Right cardiac atrium (tissue), 5 donors: ENCODE measurements at regions not wholly inside any gene's neighbourhood (a gene's known extent, or its start where the extent isn't known, plus 50 kb on each side); places are given as distances from the start of the nearest gene placed in this dataset.
"Not testable (repeated sequence)": the region's sequence is repeated elsewhere in the genome, so short reads cannot be mapped to it uniquely, and the experiment has no call there.

Experiments used
- ATAC-seq, 2 donors: fragments of 200-7000 bp; cut with Tn5 transposase; one replicate each; pipeline versions ENCODE4 v1.8.0 to v1.9.1; 2020; ENCODE audit warnings: moderate library complexity in 2 of 2, mild to moderate bottlenecking in 1 of 2
- DNase-seq, 3 donors: peaks; one replicate each; pipeline ENCODE4 v3.0.0-alpha.2; 2020
- H3K27ac ChIP-seq: one replicate; pipeline ENCODE4 v1.5.1; 2013; ENCODE audit warnings: mild to moderate bottlenecking, low read length, control low read depth, moderate library complexity
- H3K27me3 ChIP-seq: one replicate; pipeline ENCODE4 v1.6.1; 2013; ENCODE audit not compliant: control insufficient read depth, insufficient read depth
- H3K4me1 ChIP-seq: one replicate; pipeline ENCODE4 v1.6.1; 2013; ENCODE audit warnings: low read length; ENCODE audit not compliant: control insufficient read depth, insufficient read depth
- H3K4me3 ChIP-seq: one replicate; pipeline ENCODE4 v1.5.1; 2013; ENCODE audit warnings: low read length, control low read depth
- H3K9me3 ChIP-seq: one replicate; pipeline ENCODE4 v1.6.1; 2013; ENCODE audit warnings: low read length; ENCODE audit not compliant: control insufficient read depth
- WGBS: extraction: QIAGEN DNeasy Blood & Tissue Kit; methylation state at CpG from one replicate; pipeline ENCODE4 v1.1.7; 2013; 5-methylcytosine and 5-hydroxymethylcytosine counted together
- intact Hi-C, 4 donors: fragments of 100-400 bp; cut with DNase I; formaldehyde crosslinking; loops; one replicate each; pipeline versions ENCODE4 v1.11.0 to v1.14.0; 2022 to 2023
- donor health status: healthy with polysubstance abuse.
- donor health status: DM: no; HTN: yes; CAD: no.
- donor health status: DM: no; HTN: no; CAD: no.
- donor health status: DM: no; HTN: yes; CAD: no; lungs with severe emphysema.
- donor health status: DM: yes; HTN: yes; CAD: no.

DNA sequence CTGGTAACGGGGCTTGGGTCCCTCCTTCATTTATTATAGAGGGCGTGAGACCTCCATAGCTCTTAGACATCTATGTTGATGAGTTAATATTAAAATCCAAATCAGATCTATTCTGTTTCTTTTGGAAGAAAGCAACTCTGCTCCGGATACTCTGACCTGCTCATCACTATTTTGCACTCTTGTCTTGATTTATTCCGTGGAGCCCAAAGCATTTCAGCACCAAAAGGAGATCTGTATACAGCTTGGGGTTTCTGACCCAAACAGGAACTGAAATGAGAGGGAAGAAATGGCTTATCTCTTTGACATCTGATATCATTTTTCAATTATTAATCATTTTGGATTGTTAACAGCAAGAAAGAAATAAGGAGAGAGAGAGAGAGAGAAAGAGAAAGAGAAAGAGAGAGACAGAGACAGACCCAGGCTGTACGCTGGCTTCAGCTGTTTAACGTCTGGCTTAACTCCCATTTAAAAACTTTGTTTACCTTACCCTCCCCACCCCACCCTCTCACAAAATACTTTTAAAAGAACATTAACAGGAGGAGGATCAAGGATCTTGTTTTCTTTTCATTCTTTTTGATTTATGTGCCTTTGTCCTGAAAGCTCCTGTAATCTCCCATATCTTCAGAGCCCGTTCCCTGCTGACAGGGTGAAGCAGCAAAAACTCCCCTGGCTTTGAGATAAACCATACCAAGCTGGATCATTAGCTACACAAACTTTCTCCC is 231.4 kb upstream of the TUT7 start:
- H3K27me3 ChIP-seq = no peaks in the 10 kb centered on the region
- ATAC-seq (peak; percentile 51 to 54), DNase-seq (no peak)
- peak overlapping the region; percentile 23 for H3K4me3 ChIP-seq
- H3K27ac ChIP-seq = no peak overlapping the region
- 39% methylated on average over 7 of the region's 7 CpGs for WGBS
- intact Hi-C loops = no loop called here
- H3K4me1 ChIP-seq = no peaks in the 10 kb centered on the region
- H3K9me3 ChIP-seq = no peaks in the 10 kb centered on the region

DNA sequence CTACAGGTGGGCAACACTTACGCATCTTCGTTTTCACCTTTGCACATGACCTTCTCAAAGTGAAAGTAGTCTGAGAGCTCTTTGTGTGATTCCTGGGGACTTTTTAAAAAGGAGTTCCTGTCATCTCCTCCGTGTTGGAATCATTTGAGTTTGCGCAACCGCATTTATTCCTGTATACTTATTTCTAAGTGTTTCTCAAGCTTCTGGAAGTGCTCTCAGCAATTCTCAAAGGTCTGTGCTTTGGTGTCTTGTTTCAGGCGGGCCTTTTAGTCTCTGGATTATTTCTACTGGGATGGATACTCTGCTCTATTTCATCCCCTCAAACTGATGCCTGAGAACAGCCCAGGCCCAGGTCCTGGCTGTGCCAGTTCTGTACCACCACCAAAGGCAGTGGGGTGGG is 226.5 kb upstream of the TUT7 start:
- DNase-seq (no peak), ATAC-seq (no peak)
- 77% methylated on average over 6 of the region's 6 CpGs for WGBS
- no peaks in the 10 kb centered on the region for H3K27me3 ChIP-seq
- no peak overlapping the region for H3K27ac ChIP-seq
- H3K4me1 ChIP-seq = no peaks in the 10 kb centered on the region
- H3K9me3 ChIP-seq = no peaks in the 10 kb centered on the region
- intact Hi-C loops = no loop called here
- H3K4me3 ChIP-seq = no peak overlapping the region

DNA sequence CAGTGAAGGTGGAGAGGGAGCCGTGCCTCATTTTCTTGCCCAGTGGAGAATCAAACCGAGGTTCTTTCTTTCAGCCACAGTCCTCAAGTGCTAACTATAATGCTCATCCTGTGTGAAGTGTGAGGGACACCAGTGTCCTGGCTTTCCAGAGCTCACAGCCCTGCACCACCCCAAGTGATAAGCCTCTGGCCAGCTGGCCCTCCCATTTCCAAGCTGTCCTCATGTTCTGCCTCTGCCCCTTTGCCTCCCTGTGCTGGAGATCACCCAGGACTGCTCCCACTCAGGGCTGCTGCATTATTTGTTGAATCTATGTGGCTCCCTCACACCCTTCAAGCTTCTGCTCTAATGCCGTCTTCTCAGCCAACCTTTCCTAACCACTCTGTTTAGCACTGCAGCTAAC is 224.5 kb upstream of the TUT7 start:
- 76% methylated on average over 3 of the region's 3 CpGs for WGBS
- intact Hi-C loops = no loop called here
- Histone ChIP-seq H3K9me3 (no peaks in the 10 kb centered on the region), H3K27me3 (no peaks in the 10 kb centered on the region), H3K4me3 (no peak overlapping the region), H3K27ac (no peak overlapping the region), H3K4me1 (no peaks in the 10 kb centered on the region)
- no peak for ATAC-seq
- peak in 1 of 3 donors; percentile 52 for DNase-seq

DNA sequence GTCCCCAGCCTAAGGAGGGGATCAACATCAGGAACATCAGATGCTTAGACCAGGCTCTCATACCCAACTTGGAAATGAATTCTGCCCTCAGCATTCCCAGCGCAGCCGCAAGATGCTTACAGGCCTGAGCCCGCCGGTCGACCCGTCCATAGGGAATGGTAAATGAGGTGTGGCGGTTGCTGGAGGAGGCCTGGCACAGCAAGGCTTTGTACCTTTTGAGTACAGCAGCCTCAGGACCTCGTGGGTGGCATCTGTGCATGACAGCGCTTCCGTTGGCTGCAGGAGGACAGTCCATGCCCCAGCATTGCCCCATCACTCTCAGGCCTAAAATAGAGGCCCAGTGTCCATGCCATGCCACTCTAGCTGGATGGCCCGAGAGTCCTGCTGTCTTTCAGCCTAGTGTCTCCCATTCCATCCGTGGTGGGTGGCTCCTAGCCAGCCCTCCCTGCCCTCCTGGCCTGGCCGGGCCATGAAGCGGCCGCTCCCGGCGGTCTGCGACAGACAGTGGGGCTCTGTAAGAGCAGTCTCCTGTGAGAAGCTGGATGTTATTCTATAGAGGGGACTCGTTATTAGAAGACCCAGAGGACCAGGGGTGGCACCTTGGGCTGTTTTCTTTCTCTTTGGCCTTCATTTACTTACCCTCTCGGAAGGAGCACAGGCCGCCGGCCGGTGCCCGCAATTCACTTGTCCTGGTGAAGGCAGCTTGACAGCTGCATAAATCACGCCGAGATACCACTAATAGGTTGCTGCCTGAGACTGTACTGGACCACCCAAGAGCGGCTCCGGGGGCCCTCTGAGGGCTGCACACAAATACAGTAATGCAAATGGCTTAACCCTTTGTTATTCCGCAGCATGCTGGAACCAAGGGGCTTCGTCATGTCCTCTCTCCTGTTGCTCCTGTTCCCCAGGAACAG is 223.5 kb upstream of the TUT7 start:
- intact Hi-C loops = no loop called here
- no peak overlapping the region for H3K27ac ChIP-seq
- no peaks in the 10 kb centered on the region for H3K9me3 ChIP-seq
- H3K27me3 ChIP-seq = no peaks in the 10 kb centered on the region
- DNase-seq (peak in 1 of 3 donors; percentile 35), ATAC-seq (no peak)
- H3K4me1 ChIP-seq = no peaks in the 10 kb centered on the region
- 86% methylated on average over 30 of the region's 30 CpGs for WGBS
- H3K4me3 ChIP-seq = no peak overlapping the region

DNA sequence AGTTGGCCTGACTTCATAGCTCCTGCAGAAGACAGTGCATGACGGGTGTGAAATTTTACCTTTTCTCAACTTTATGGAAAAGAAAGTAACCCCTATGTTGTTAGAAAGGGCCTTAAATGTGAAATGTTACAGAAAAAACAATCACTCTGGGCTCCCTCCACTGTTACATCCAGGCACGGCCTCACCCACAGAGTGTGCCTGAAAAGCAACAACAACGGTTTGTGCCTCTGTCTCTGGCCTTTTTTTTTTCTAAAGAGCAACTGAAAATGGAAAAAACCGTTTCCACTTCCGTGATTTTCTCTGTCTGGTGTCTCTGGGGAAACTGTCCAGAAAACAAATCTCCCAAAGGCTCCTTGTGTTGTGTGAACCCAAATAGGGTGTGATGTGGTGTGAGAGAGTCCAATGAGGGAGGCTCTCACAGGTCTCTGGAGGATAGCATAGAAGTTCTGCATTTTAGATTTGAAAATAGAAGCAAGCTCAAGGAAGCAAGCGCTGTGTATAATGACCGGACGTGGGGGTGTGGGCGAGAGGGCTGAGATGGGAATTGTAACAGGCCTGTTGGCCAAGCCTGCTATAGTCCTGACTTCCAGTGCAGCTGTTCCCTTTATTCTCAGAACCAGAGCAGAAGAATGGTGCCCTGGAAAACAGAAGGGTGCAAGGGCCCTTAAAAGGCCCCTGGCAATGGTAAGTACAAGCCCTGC is 221.8 kb upstream of the TUT7 start:
- H3K27ac ChIP-seq = peak overlapping the region; percentile 58
- WGBS = 48% methylated on average over 9 of the region's 9 CpGs
- intact Hi-C loops = no loop called here
- H3K9me3 ChIP-seq = no peaks in the 10 kb centered on the region
- peak in 2 of 3 donors; percentile 23 to 66 for DNase-seq
- peak; percentile 82 for ATAC-seq
- H3K4me3 ChIP-seq = no peak overlapping the region
- no peaks in the 10 kb centered on the region for H3K4me1 ChIP-seq
- no peaks in the 10 kb centered on the region for H3K27me3 ChIP-seq

DNA sequence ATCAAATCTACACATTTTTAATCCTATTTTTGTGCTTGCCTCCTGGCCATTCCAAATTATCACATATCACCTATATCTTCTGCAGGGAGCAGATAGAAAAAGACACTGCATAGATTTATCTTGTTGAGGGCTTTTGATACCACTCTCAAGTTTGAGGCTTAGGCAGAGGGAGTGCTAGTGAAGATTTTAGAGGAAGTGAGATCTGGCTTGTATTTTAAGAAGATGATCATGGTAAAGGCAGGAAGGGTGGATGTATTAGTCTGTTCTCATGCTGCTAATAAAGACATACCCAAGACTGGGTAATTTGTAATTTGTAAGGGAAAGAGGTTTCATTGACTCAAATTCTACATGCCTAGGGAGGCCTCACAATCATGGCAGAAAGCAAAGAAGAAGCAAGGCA is 220.9 kb upstream of the TUT7 start:
- H3K4me3 ChIP-seq = no peak overlapping the region
- no peaks in the 10 kb centered on the region for H3K4me1 ChIP-seq
- no peaks in the 10 kb centered on the region for H3K27me3 ChIP-seq
- DNase-seq (no peak), ATAC-seq (no peak)
- H3K9me3 ChIP-seq = no peaks in the 10 kb centered on the region
- intact Hi-C loops = no loop called here
- H3K27ac ChIP-seq = no peak overlapping the region

DNA sequence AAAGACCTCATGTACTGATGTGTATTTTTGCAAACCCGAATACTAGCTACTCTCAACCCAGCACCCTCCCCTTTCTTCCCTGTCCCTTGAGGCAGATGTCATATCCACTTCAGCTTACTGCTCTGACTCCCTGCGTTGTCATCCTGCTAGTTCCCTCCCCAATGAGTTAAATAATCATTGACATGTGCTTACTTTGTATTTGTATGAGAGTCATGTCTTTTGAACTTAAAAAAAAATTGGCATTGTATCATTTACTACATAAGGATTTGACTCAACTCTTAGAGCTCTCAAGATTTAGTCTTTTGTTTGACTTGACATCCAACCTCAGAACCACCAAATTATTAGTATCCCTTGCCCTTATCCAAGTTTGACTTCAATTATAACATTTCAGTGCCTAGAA is 219.7 kb upstream of the TUT7 start:
- ATAC-seq (no peak), DNase-seq (no peak)
- intact Hi-C loops = no loop called here
- 69% methylated on average over 2 of the region's 2 CpGs for WGBS
- Histone ChIP-seq H3K27ac (no peak overlapping the region), H3K4me1 (no peaks in the 10 kb centered on the region), H3K4me3 (no peak overlapping the region), H3K27me3 (no peaks in the 10 kb centered on the region), H3K9me3 (no peaks in the 10 kb centered on the region)

DNA sequence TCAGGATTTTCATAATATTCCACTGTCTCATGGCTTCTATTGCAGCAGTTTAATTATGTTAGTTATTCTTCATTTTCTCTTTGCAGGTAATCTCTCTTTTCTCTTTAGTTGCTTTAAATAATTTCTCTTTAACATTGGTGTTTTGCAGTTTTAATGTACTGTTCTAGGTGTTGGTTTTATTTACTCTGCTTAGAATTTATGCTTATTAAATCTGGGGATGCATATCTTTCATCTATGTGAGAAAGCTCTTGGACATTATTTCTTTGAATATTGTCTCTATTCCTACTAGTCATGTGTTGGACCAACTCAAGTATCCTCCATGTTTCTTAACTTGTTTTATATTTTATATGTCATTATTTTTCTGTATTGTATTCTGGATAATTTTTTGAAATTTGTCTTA is 218.7 kb upstream of the TUT7 start:
- no peak for DNase-seq
- ATAC-seq = no peak
- Histone ChIP-seq H3K9me3 (no peaks in the 10 kb centered on the region), H3K27ac (no peak overlapping the region), H3K4me3 (no peak overlapping the region), H3K27me3 (no peaks in the 10 kb centered on the region), H3K4me1 (no peaks in the 10 kb centered on the region)
- intact Hi-C loops = no loop called here

DNA sequence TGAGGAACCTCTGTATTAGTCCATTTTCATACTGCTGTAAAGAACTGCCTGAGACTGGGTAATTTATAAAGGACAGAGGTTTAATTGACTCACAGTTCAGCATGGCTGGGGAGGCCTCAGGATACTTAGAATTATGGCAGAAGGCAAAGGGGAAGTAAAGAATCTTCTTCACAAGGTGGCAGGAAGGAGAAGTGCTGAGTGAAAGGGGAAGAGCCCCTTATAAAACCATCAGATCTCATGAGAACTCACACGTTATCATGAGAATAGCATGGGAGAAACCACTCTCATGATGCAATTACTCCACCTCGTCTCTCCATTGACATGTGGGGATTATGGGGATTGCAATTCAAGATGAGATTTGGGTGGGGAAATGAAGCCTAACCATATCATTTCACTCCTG is 211.4 kb upstream of the TUT7 start:
- WGBS = 67% methylated on average over 2 of the region's 2 CpGs
- ATAC-seq, H3K4me3 ChIP-seq, DNase-seq, H3K9me3 ChIP-seq, H3K27me3 ChIP-seq, H3K4me1 ChIP-seq, H3K27ac ChIP-seq: not testable (repeated sequence)
- intact Hi-C loops = loop anchor here in 1 of 4 donors (10.0 kb wide), 1 partner anchor 51 kb away; no protein-coding TSS in a partner anchor

DNA sequence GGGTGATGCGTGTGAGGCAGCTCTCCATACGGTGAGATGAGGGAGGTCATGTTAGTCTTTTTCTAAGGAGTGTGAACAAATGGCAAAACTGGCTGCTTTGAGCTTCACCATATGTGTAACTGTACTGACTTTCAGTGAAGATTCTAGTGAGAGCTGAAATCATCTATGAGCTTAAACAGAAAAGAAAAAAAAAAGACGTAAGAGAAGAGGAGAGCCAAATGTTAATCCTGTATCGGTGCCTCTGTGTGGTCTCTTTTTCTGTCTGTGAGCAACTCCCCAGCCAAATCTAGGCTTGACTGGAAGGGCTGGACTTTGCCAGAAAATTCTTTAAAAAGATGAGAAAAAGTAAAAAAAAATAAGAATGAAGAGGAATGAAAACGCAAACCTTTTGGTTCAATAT is 209.7 kb upstream of the TUT7 start:
- no peak for DNase-seq
- H3K27ac ChIP-seq = no peak overlapping the region
- H3K27me3 ChIP-seq = no peaks in the 10 kb centered on the region
- no peak for ATAC-seq
- no peak overlapping the region for H3K4me3 ChIP-seq
- no peaks in the 10 kb centered on the region for H3K9me3 ChIP-seq
- intact Hi-C loops = loop anchor here in 1 of 4 donors (10.0 kb wide), 1 partner anchor 49 kb away; no protein-coding TSS in a partner anchor
- no peaks in the 10 kb centered on the region for H3K4me1 ChIP-seq
- 63% methylated on average over 5 of the region's 5 CpGs for WGBS

DNA sequence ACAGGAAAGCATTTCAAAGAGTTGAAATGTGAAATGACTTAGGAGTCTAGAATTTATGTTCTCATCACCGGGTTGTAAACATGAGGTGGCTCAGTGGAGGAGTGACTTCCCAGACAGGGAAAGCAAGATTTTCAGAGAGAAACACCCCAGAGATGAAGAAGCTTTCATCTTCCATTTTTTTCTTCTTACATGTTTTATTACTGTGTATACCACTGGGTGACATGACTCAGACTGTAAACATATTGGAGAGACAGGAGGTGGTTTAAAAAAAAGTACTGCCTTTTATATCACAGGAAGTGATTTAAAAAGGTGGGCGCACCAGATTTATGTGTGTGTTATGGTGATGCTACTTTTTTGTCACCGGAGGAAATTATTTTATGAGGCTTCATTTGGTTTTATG is 209.1 kb upstream of the TUT7 start:
- DNase-seq (no peak), ATAC-seq (no peak)
- no peak overlapping the region for H3K27ac ChIP-seq
- H3K4me3 ChIP-seq = no peak overlapping the region
- intact Hi-C loops = loop anchor here in 1 of 4 donors (10.0 kb wide), 1 partner anchor 49 kb away; no protein-coding TSS in a partner anchor
- no peaks in the 10 kb centered on the region for H3K27me3 ChIP-seq
- no peaks in the 10 kb centered on the region for H3K4me1 ChIP-seq
- WGBS = 67% methylated on average over 3 of the region's 3 CpGs
- H3K9me3 ChIP-seq = no peaks in the 10 kb centered on the region
